Daoy (cell line): ENCODE measurements at regions not wholly inside any gene's neighbourhood (a gene's known extent, or its start where the extent isn't known, plus 50 kb on each side); places are given as distances from the start of the nearest gene placed in this dataset.
"Not testable (repeated sequence)": the region's sequence is repeated elsewhere in the genome, so short reads cannot be mapped to it uniquely, and the experiment has no call there.

Source experiments
- DNase-seq: peaks from one replicate; pipeline ENCODE4 v3.0.0-alpha.2; 2015; ENCODE audit warnings: low read depth

GRCh38 chr3:29031175-29031574 is 249.7 kb upstream of the RBMS3 start:
- DNase-seq, result not testable (repeated sequence)

GRCh38 chr3:29033511-29033910 is 247.4 kb upstream of the RBMS3 start:
- no peak for DNase-seq

GRCh38 chr3:29050155-29050554 is 230.7 kb upstream of the RBMS3 start:
- no peak for DNase-seq

- DNase-seq, result no peak
These were observed 223.5 kb upstream of the RBMS3 start for GRCh38 chr3:29057326-29057725.

- DNase-seq, result peak; percentile 53
These were observed 216.8 kb upstream of the RBMS3 start for GRCh38 chr3:29064085-29064484.

GRCh38 chr3:29065211-29065785 is 215.6 kb upstream of the RBMS3 start:
- peak; percentile 92 for DNase-seq

GRCh38 chr3:29067007-29067406 is 213.9 kb upstream of the RBMS3 start:
- peak; percentile 22 for DNase-seq

- no peak for DNase-seq
These were observed 209.8 kb upstream of the RBMS3 start for GRCh38 chr3:29070959-29071634.

GRCh38 chr3:29072611-29073010 is 208.3 kb upstream of the RBMS3 start:
- DNase-seq, result no peak

- no peak for DNase-seq
These were observed 203.5 kb upstream of the RBMS3 start for GRCh38 chr3:29077356-29077755.

GRCh38 chr3:29079358-29079757 is 201.5 kb upstream of the RBMS3 start:
- no peak for DNase-seq

- DNase-seq, result no peak
These were observed 199.9 kb upstream of the RBMS3 start for GRCh38 chr3:29080967-29081366.

GRCh38 chr3:29083081-29083480 is 197.8 kb upstream of the RBMS3 start:
- no peak for DNase-seq

- no peak for DNase-seq
These were observed 197.2 kb upstream of the RBMS3 start for GRCh38 chr3:29083676-29084075.

GRCh38 chr3:29088579-29088978 is 192.3 kb upstream of the RBMS3 start:
- DNase-seq, result no peak

GRCh38 chr3:29090912-29091597 is 189.8 kb upstream of the RBMS3 start:
- DNase-seq, result no peak

GRCh38 chr3:29091599-29092189 is 189.2 kb upstream of the RBMS3 start:
- no peak for DNase-seq

GRCh38 chr3:29092348-29092747 is 188.5 kb upstream of the RBMS3 start:
- DNase-seq, result no peak

- DNase-seq, result peak; percentile 27
These were observed 181.6 kb upstream of the RBMS3 start for GRCh38 chr3:29099296-29099695.

- peak; percentile 3 for DNase-seq
These were observed 181.1 kb upstream of the RBMS3 start for GRCh38 chr3:29099775-29100174.

GRCh38 chr3:29100292-29100691 is 180.6 kb upstream of the RBMS3 start:
- DNase-seq, result peak; percentile 1

- peak; percentile 6 for DNase-seq
These were observed 152.9 kb upstream of the RBMS3 start for GRCh38 chr3:29128001-29128400.

- no peak for DNase-seq
These were observed 143.3 kb upstream of the RBMS3 start for GRCh38 chr3:29137601-29138000.
